HepG2 (cell line): ENCODE measurements at regions not wholly inside any gene's neighbourhood (a gene's known extent, or its start where the extent isn't known, plus 50 kb on each side); places are given as distances from the start of the nearest gene placed in this dataset.

ENCODE experiments used
- ATAC-seq: fragments of 200-7000 bp; cut with Tn5 transposase; 3 replicates; pipeline ENCODE4 v1.9.1; 2020; ENCODE audit warnings: mild to moderate bottlenecking, moderate library complexity
- BruUV-seq: library from RNA; stranded (reverse); fragments of 400-500 nt; replicated peaks from 2 replicates; lab custom pipeline; 2021; lab: Mats Ljungman, UMichigan
- CTCF ChIA-PET: fragments of 300-600 bp; formaldehyde crosslinking; extraction: SDS; loops from one replicate; lab custom pipeline; 2021; ENCODE audit warnings: low total read pairs, inconsistent platforms, low intra/inter-chr PET ratio; lab: Yijun Ruan, JAX
- POLR2A ChIA-PET: fragments of 350-600 bp; sonication (Branson Sonifier 250); formaldehyde crosslinking; loops from one replicate; lab custom pipeline; 2020; ENCODE audit warnings: antibody characterized with exemption, inconsistent platforms; lab: Yijun Ruan, JAX
- DNase-seq: peaks from one replicate; pipeline ENCODE4 v3.0.0-alpha.2; 2015; ENCODE audit warnings: low spot score
- FAIRE-seq: peaks from 3 replicates; lab custom pipeline; 2011; peaks lifted over from hg19 to GRCh38; lab: Jason Lieb, UNC
- H2AFZ ChIP-seq: one replicate; pipeline ENCODE4 v1.6.1; 2011; ENCODE audit warnings: low read length, inconsistent platforms
- H3K27ac ChIP-seq: fragments of 300-600 bp; 3 replicates; pipeline ENCODE4 v1.8.0; 2011; ENCODE audit warnings: mixed run types, mild to moderate bottlenecking, mixed read lengths, low read length, inconsistent platforms; ENCODE audit not compliant: insufficient read depth; ENCODE audit errors: extremely low read length
- H3K27me3 ChIP-seq, 2 experiments: fragments of 200-600 bp in 1 of 2; 2 replicates in 1 of 2; 3 replicates in 1 of 2; pipeline versions ENCODE4 v1.6.0 to v1.8.0; 2011; ENCODE audit warnings: low read length in 2 of 2, mild to moderate bottlenecking in 2 of 2, moderate library complexity in 2 of 2, inconsistent platforms in 1 of 2; ENCODE audit not compliant: insufficient read depth in 2 of 2, control insufficient read depth in 1 of 2
- H3K36me3 ChIP-seq, 2 experiments: fragments of 200-600 bp in 1 of 2; replicated peaks in 1 of 2; 2 replicates in 1 of 2; 3 replicates in 1 of 2; pipeline versions ENCODE4 v1.5.1 to v1.8.0; 2011; ENCODE audit warnings: low read length in 2 of 2, inconsistent platforms in 1 of 2; ENCODE audit not compliant: insufficient read depth in 2 of 2, control insufficient read depth in 1 of 2
- H3K4me1 ChIP-seq: 2 replicates; pipeline ENCODE4 v1.5.1; 2012; ENCODE audit warnings: low read length, inconsistent platforms; ENCODE audit not compliant: insufficient read depth
- H3K4me2 ChIP-seq: 2 replicates; pipeline ENCODE4 v1.6.0; 2011; ENCODE audit warnings: low read depth, low read length, inconsistent platforms
- H3K4me3 ChIP-seq, 3 experiments: fragments of 200-600 bp in 1 of 3; sonication (generic), shearing (Covaris generic) in 1 of 3; replicated peaks in 1 of 3; 2 replicates each; pipeline ENCODE4 v1.5.1; 2011 to 2016; ENCODE audit warnings: low read length in 3 of 3, inconsistent platforms in 2 of 3, low read depth in 2 of 3, mild to moderate bottlenecking in 2 of 3, control low read depth in 1 of 3, mixed read lengths in 1 of 3; ENCODE audit not compliant: insufficient read depth in 1 of 3
- H3K79me2 ChIP-seq: one replicate; pipeline ENCODE4 v1.6.1; 2011; ENCODE audit warnings: low read length, inconsistent platforms; ENCODE audit not compliant: insufficient read depth
- H3K9ac ChIP-seq: 2 replicates; pipeline ENCODE4 v1.6.0; 2011; ENCODE audit warnings: mild to moderate bottlenecking, low read depth, low read length, inconsistent platforms; ENCODE audit not compliant: insufficient read depth
- H3K9me3 ChIP-seq: 2 replicates; pipeline ENCODE4 v1.5.1; 2012; ENCODE audit warnings: mild to moderate bottlenecking, low read length
- H4K20me1 ChIP-seq: 2 replicates; pipeline ENCODE4 v1.6.0; 2011; ENCODE audit warnings: inconsistent platforms, mild to moderate bottlenecking, low read length, moderate library complexity; ENCODE audit not compliant: insufficient read depth
- ELF4 ChIP-seq: sonication (generic); formaldehyde crosslinking; IDR thresholded peaks from 2 replicates; pipeline ENCODE4 v1.5.0; 2020; ENCODE audit warnings: missing genetic modification reagents, mild to moderate bottlenecking, moderate library complexity, borderline replicate concordance
- HNF4G ChIP-seq, 2 experiments: sonication (generic) in 1 of 2; formaldehyde crosslinking in 1 of 2; IDR thresholded peaks; 2 replicates each; pipeline versions ENCODE4 v1.4.0 to v1.6.1; 2011 to 2020; ENCODE audit warnings: borderline replicate concordance in 2 of 2, low read depth in 2 of 2, mild to moderate bottlenecking in 2 of 2, low read length in 1 of 2, missing genetic modification reagents in 1 of 2, moderate library complexity in 1 of 2
- MED13 ChIP-seq: sonication (generic); formaldehyde crosslinking; IDR thresholded peaks from 2 replicates; pipeline ENCODE4 v1.5.0; 2020; ENCODE audit warnings: missing genetic modification reagents
- STAG1 ChIP-seq: sonication (generic); formaldehyde crosslinking; IDR thresholded peaks from 2 replicates; pipeline ENCODE4 v1.4.0; 2020; ENCODE audit warnings: missing genetic modification reagents
- WGBS: methylation state at CpG from one replicate; pipeline ENCODE4 v1.1.6; 2017; ENCODE audit warnings: low lambda C conversion rate; 5-methylcytosine and 5-hydroxymethylcytosine counted together
- in situ Hi-C: cut with HindIII; loops from 2 replicates; pipeline ENCODE4 v1.10.0; 2017; ENCODE audit warnings: low pct_unique_long_range_greater_than_20kb; ENCODE audit not compliant: extremely low pct_ligation_motif_present
- intact Hi-C: fragments of 100-400 bp; cut with micrococcal nuclease; formaldehyde crosslinking; loops from one replicate; pipeline ENCODE4 v1.10.0; 2022; ENCODE audit not compliant: unreplicated experiment
- TF ChIP-seq, protein P1 (sequence below): sonication (generic); formaldehyde crosslinking; IDR thresholded peaks from 2 replicates; pipeline ENCODE4 v1.5.0; 2020; ENCODE audit warnings: mild to moderate bottlenecking, missing genetic modification reagents, moderate library complexity
- TF ChIP-seq, protein P2 (sequence below): sonication (generic); formaldehyde crosslinking; IDR thresholded peaks from 2 replicates; pipeline ENCODE4 v1.9.0; 2022; ENCODE audit warnings: low read depth, missing genetic modification reagents

DNA sequence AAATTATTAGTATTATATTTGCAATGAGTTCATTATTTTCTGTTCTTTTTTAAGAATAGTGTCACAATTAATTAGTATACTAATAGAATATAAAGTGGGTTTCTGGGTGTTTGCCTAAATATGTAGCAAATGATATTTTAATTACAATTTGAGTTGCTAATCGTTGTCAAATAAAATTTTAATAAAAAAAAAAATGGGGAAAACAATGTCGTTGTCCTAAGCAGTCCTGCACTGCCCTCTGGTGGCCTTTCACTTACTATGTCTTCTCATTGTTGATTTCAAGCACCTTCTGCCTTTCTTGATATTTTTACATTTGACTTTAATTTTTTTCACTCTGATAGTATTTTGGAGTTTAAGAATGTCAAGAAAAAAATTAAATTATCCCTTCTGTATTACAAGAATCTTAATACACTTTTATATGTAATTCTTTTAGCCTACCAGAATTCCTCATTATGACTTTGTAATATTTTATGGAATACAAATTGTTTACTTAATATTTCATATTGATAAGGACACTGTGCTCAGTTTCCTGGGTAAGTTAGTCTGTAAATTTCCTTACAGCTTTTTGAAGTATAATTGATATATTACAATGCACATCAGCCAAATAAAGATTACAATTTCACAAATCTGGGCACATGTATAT, 104.5 kb upstream of the FMN2 start:
- Histone ChIP-seq H3K4me3 (no peak overlapping the region), H3K4me1 (no peaks in the 10 kb centered on the region), H3K4me2 (no peak overlapping the region)
- in situ Hi-C loops = no loop called here
- no peak for FAIRE-seq
- BruUV-seq = no TSS peak
- POLR2A ChIA-PET = no interaction called here
- DNase-seq = peak; percentile 28
- WGBS = 2% methylated on average over 2 of the region's 2 CpGs
- intact Hi-C loops = loop anchor here (1.0 kb wide), 1 partner anchor 36 kb away; no protein-coding TSS in a partner anchor
- TF ChIP-seq ELF4 (CRISPR knock-in tag) = no peak
- peak; percentile 35; the same call in 1 of the 2 replicates for TF ChIP-seq STAG1 (CRISPR knock-in tag)
- no peak for TF ChIP-seq HNF4G (IDR thresholded peaks at IDR 0.05; ENCODE audit: borderline replicate concordance, low read depth, low read length)
- no peak for TF ChIP-seq HNF4G (CRISPR knock-in tag; IDR thresholded peaks at IDR 0.05; ENCODE audit: borderline replicate concordance, low read depth)
- TF ChIP-seq, protein P1, sequence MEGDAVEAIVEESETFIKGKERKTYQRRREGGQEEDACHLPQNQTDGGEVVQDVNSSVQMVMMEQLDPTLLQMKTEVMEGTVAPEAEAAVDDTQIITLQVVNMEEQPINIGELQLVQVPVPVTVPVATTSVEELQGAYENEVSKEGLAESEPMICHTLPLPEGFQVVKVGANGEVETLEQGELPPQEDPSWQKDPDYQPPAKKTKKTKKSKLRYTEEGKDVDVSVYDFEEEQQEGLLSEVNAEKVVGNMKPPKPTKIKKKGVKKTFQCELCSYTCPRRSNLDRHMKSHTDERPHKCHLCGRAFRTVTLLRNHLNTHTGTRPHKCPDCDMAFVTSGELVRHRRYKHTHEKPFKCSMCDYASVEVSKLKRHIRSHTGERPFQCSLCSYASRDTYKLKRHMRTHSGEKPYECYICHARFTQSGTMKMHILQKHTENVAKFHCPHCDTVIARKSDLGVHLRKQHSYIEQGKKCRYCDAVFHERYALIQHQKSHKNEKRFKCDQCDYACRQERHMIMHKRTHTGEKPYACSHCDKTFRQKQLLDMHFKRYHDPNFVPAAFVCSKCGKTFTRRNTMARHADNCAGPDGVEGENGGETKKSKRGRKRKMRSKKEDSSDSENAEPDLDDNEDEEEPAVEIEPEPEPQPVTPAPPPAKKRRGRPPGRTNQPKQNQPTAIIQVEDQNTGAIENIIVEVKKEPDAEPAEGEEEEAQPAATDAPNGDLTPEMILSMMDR (CRISPR knock-in tag) = peak; percentile 28
- TF ChIP-seq, protein P2, sequence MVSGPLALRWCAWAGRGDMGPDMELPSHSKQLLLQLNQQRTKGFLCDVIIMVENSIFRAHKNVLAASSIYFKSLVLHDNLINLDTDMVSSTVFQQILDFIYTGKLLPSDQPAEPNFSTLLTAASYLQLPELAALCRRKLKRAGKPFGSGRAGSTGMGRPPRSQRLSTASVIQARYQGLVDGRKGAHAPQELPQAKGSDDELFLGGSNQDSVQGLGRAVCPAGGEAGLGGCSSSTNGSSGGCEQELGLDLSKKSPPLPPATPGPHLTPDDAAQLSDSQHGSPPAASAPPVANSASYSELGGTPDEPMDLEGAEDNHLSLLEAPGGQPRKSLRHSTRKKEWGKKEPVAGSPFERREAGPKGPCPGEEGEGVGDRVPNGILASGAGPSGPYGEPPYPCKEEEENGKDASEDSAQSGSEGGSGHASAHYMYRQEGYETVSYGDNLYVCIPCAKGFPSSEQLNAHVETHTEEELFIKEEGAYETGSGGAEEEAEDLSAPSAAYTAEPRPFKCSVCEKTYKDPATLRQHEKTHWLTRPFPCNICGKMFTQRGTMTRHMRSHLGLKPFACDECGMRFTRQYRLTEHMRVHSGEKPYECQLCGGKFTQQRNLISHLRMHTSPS (CRISPR knock-in tag) = no peak
- no peak for TF ChIP-seq MED13 (CRISPR knock-in tag)
- TF ChIP-seq, all 625 proteins: peak for 2
- Histone ChIP-seq H3K27me3 (no peaks in the 10 kb centered on the region), H3K79me2 (no peaks in the 10 kb centered on the region), H3K36me3 (no peaks in the 10 kb centered on the region), H3K9ac (no peak overlapping the region), H2AFZ (no peak overlapping the region), H3K27ac (no peak overlapping the region), H3K9me3 (peaks cover 44% of the 10 kb centered on the region), H4K20me1 (no peaks in the 10 kb centered on the region)
- no peak for ATAC-seq
- CTCF ChIA-PET = interaction anchor here (2.5 kb wide), 1 partner anchor 35 kb away, joined by 22 read pairs; no protein-coding TSS in a partner anchor
